ENCODE measurements at regions not wholly inside any gene's neighbourhood (a gene's known extent, or its start where the extent isn't known, plus 50 kb on each side); places are given as distances from the start of the nearest gene placed in this dataset.

DNA sequence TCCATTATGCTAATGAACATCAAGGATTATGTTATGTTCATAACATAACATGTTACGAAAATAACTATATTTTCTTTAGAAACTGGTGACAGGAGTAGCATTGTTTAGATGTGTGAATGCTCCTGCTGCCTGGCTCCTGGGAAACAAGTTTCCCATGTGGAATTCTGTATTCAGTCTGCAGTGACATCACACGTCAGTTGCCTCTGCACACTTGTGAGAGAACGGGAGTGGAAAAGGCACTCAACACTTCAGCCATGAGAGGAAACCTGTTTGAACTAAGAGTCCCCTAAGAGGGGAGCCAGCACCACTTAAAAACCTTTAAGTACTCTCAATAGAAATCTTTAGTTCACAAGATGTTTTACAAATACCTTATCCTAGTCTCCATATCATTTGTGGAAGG, 140.3 kb upstream of the FAM20C start:
- Histone ChIP-seq H3K36me3 (ENCODE audit: control insufficient read depth in 2 of 4, insufficient read depth in 4 of 4, low read length in 3 of 4) (no peaks in the 10 kb centered on the region), H3K23me2 (ENCODE audit: low read depth, low read length) (no peaks in the 10 kb centered on the region), H3K79me1 (ENCODE audit: low read depth, low read length) (no peaks in the 10 kb centered on the region), H3K4me1 (replicated peaks in 1 of 4; ENCODE audit: control insufficient read depth in 3 of 4, insufficient read depth in 4 of 4, low read length in 3 of 4) (0 out of 7 replicates have a peak, but pooled peaks cover 0 to 6% (median 2%) of the 10 kb centered on the region in 4 experiments), H2AK5ac (ENCODE audit: low read depth, low read length) (no peak overlapping the region), H3K23ac (ENCODE audit: insufficient read length) (no peak overlapping the region), H3K56ac (replicated peaks; ENCODE audit: insufficient read length, low read depth, low read length) (no peak overlapping the region), H4K20me1 (replicated peaks in 1 of 2; ENCODE audit: control insufficient read depth in 1 of 2, insufficient read depth in 2 of 2, low read length in 2 of 2) (no peaks in the 10 kb centered on the region), H3K27me3 (replicated peaks in 1 of 4; ENCODE audit: control insufficient read depth in 3 of 4, extremely low read depth in 1 of 4, insufficient read depth in 3 of 4, low read length in 3 of 4) (no peaks in the 10 kb centered on the region), H2BK120ac (replicated peaks; ENCODE audit: low read depth, low read length) (no peak overlapping the region), H4K8ac (ENCODE audit: extremely low read depth, insufficient read depth, low read length) (no peak overlapping the region), H4K91ac (replicated peaks; ENCODE audit: insufficient read length, low read length) (no peak overlapping the region), H3K9ac (replicated peaks in 1 of 4; ENCODE audit: extremely low read depth in 1 of 4, low read depth in 3 of 4, low read length in 3 of 4) (no peak overlapping the region), H3K79me2 (ENCODE audit: control insufficient read depth in 1 of 2, insufficient read depth in 2 of 2, low read length in 2 of 2) (no peaks in the 10 kb centered on the region), H2BK12ac (ENCODE audit: low read depth, low read length) (no peak overlapping the region), H2BK20ac (ENCODE audit: low read length) (no peak overlapping the region), H3K18ac (ENCODE audit: extremely low read depth, low read length) (no peak overlapping the region), H3K9me3 (ENCODE audit: insufficient read depth in 2 of 2, low read depth in 1 of 2, low read length in 1 of 2) (no peaks in the 10 kb centered on the region; a peak in 1 of 4 replicates), H2BK5ac (ENCODE audit: low read depth, low read length) (no peak overlapping the region), H3K27ac (ENCODE audit: low read depth, low read length) (no peak overlapping the region), H4K5ac (ENCODE audit: insufficient read length, low read depth, low read length) (no peak overlapping the region), H3K4me3 (ENCODE audit: extremely low read depth in 1 of 4, insufficient read depth in 2 of 4, low read depth in 3 of 4, low read length in 4 of 4) (no peak overlapping the region), H2BK15ac (ENCODE audit: low read length) (no peak overlapping the region), H3K4ac (replicated peaks; ENCODE audit: insufficient read length, low read depth, low read length) (no peak overlapping the region), H2AFZ (ENCODE audit: low read length) (no peak overlapping the region), H3K14ac (ENCODE audit: insufficient read length) (no peak overlapping the region), H3K4me2 (ENCODE audit: insufficient read depth in 1 of 2, low read depth in 2 of 2, low read length in 2 of 2) (no peak overlapping the region)
- ChIA-PET CTCF (ENCODE audit: partially characterized antibody) (no interaction called here), POLR2A (ENCODE audit: partially characterized antibody) (no interaction called here)
- FAIRE-seq (no peak), DNase-seq (ENCODE audit: low read depth in 1 of 2, low spot score in 2 of 2) (no peak)
- 88% methylated on average over 3 of the region's 3 CpGs; no CpG with 5 or more reads in 1 of the 2 experiments for WGBS, 2 experiments (ENCODE audit: extremely low coverage in 1 of 2, insufficient coverage in 1 of 2, insufficient read length in 1 of 2, insufficient replicate concordance in 2 of 2, low coverage in 1 of 2, low lambda C conversion rate in 2 of 2, missing lambda C conversion rate in 1 of 2)
- TF ChIP-seq, protein P1, sequence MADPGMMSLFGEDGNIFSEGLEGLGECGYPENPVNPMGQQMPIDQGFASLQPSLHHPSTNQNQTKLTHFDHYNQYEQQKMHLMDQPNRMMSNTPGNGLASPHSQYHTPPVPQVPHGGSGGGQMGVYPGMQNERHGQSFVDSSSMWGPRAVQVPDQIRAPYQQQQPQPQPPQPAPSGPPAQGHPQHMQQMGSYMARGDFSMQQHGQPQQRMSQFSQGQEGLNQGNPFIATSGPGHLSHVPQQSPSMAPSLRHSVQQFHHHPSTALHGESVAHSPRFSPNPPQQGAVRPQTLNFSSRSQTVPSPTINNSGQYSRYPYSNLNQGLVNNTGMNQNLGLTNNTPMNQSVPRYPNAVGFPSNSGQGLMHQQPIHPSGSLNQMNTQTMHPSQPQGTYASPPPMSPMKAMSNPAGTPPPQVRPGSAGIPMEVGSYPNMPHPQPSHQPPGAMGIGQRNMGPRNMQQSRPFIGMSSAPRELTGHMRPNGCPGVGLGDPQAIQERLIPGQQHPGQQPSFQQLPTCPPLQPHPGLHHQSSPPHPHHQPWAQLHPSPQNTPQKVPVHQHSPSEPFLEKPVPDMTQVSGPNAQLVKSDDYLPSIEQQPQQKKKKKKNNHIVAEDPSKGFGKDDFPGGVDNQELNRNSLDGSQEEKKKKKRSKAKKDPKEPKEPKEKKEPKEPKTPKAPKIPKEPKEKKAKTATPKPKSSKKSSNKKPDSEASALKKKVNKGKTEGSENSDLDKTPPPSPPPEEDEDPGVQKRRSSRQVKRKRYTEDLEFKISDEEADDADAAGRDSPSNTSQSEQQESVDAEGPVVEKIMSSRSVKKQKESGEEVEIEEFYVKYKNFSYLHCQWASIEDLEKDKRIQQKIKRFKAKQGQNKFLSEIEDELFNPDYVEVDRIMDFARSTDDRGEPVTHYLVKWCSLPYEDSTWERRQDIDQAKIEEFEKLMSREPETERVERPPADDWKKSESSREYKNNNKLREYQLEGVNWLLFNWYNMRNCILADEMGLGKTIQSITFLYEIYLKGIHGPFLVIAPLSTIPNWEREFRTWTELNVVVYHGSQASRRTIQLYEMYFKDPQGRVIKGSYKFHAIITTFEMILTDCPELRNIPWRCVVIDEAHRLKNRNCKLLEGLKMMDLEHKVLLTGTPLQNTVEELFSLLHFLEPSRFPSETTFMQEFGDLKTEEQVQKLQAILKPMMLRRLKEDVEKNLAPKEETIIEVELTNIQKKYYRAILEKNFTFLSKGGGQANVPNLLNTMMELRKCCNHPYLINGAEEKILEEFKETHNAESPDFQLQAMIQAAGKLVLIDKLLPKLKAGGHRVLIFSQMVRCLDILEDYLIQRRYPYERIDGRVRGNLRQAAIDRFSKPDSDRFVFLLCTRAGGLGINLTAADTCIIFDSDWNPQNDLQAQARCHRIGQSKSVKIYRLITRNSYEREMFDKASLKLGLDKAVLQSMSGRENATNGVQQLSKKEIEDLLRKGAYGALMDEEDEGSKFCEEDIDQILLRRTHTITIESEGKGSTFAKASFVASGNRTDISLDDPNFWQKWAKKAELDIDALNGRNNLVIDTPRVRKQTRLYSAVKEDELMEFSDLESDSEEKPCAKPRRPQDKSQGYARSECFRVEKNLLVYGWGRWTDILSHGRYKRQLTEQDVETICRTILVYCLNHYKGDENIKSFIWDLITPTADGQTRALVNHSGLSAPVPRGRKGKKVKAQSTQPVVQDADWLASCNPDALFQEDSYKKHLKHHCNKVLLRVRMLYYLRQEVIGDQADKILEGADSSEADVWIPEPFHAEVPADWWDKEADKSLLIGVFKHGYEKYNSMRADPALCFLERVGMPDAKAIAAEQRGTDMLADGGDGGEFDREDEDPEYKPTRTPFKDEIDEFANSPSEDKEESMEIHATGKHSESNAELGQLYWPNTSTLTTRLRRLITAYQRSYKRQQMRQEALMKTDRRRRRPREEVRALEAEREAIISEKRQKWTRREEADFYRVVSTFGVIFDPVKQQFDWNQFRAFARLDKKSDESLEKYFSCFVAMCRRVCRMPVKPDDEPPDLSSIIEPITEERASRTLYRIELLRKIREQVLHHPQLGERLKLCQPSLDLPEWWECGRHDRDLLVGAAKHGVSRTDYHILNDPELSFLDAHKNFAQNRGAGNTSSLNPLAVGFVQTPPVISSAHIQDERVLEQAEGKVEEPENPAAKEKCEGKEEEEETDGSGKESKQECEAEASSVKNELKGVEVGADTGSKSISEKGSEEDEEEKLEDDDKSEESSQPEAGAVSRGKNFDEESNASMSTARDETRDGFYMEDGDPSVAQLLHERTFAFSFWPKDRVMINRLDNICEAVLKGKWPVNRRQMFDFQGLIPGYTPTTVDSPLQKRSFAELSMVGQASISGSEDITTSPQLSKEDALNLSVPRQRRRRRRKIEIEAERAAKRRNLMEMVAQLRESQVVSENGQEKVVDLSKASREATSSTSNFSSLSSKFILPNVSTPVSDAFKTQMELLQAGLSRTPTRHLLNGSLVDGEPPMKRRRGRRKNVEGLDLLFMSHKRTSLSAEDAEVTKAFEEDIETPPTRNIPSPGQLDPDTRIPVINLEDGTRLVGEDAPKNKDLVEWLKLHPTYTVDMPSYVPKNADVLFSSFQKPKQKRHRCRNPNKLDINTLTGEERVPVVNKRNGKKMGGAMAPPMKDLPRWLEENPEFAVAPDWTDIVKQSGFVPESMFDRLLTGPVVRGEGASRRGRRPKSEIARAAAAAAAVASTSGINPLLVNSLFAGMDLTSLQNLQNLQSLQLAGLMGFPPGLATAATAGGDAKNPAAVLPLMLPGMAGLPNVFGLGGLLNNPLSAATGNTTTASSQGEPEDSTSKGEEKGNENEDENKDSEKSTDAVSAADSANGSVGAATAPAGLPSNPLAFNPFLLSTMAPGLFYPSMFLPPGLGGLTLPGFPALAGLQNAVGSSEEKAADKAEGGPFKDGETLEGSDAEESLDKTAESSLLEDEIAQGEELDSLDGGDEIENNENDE (IDR thresholded peaks at IDR 0.05; ENCODE audit: insufficient replicate concordance, low read length), result no peak

Data from H1 (cell line).